IgD-negative memory B cell (primary cell): ENCODE measurements at regions not wholly inside any gene's neighbourhood (a gene's known extent, or its start where the extent isn't known, plus 50 kb on each side); places are given as distances from the start of the nearest gene placed in this dataset.

Experiments
- H3K27ac Mint-ChIP-seq, 3 donors: one replicate each; pipeline ENCODE4 v1.8.0; 2020 to 2022; ENCODE audit warnings: mild to moderate bottlenecking in 3 of 3, mixed read lengths in 3 of 3, moderate library complexity in 1 of 3
- H3K27me3 Mint-ChIP-seq: one replicate; pipeline ENCODE4 v1.8.0; 2021; ENCODE audit warnings: mixed read lengths
- H3K36me3 Mint-ChIP-seq: one replicate; pipeline ENCODE4 v1.8.0; 2020; ENCODE audit warnings: mild to moderate bottlenecking, mixed read lengths
- H3K4me1 Mint-ChIP-seq, 3 donors: one replicate each; pipeline ENCODE4 v1.8.0; 2020 to 2022; ENCODE audit warnings: mixed read lengths in 3 of 3, mild to moderate bottlenecking in 1 of 3
- H3K4me3 Mint-ChIP-seq, 4 donors: one replicate each; pipeline ENCODE4 v1.8.0; 2020 to 2022; ENCODE audit warnings: mild to moderate bottlenecking in 4 of 4, mixed read lengths in 4 of 4, moderate library complexity in 3 of 4
- H3K9me3 Mint-ChIP-seq, 3 donors: one replicate each; pipeline ENCODE4 v1.8.0; 2020 to 2021; ENCODE audit warnings: mixed read lengths in 3 of 3, mild to moderate bottlenecking in 1 of 3

GRCh38 chr12:17695495-17695894 lies 394.5 kb downstream of the RERGL start:
- peaks cover 3% of the 10 kb centered on the region for H3K36me3 Mint-ChIP-seq
- H3K9me3 Mint-ChIP-seq = peaks cover 0 to 4% (median 4%) of the 10 kb centered on the region in 3 donors
- H3K27me3 Mint-ChIP-seq = no peaks in the 10 kb centered on the region

GRCh38 chr12:17691369-17691768 lies 398.6 kb downstream of the RERGL start:
- Mint-ChIP-seq H3K36me3 (peaks cover 3% of the 10 kb centered on the region), H3K4me1 (no peaks in the 10 kb centered on the region), H3K4me3 (no peak overlapping the region), H3K27ac (peak overlapping the region in 1 of 3 donors; percentile 73), H3K27me3 (no peaks in the 10 kb centered on the region), H3K9me3 (peaks cover 0 to 10% (median 7%) of the 10 kb centered on the region in 3 donors)

More at GRCh38 chr12:17695495-17695894, 394.5 kb downstream of the RERGL start:
- H3K27ac Mint-ChIP-seq = no peak overlapping the region
- no peaks in the 10 kb centered on the region for H3K4me1 Mint-ChIP-seq
- H3K4me3 Mint-ChIP-seq = no peak overlapping the region

GRCh38 chr12:17680220-17680619 lies 409.8 kb downstream of the RERGL start:
- H3K27ac Mint-ChIP-seq = no peak overlapping the region
- no peak overlapping the region for H3K4me3 Mint-ChIP-seq
- H3K36me3 Mint-ChIP-seq = no peaks in the 10 kb centered on the region
- peaks cover 6 to 9% (median 6%) of the 10 kb centered on the region in 3 donors for H3K9me3 Mint-ChIP-seq
- H3K4me1 Mint-ChIP-seq = no peaks in the 10 kb centered on the region
- no peaks in the 10 kb centered on the region for H3K27me3 Mint-ChIP-seq

- Mint-ChIP-seq H3K27me3 (no peaks in the 10 kb centered on the region), H3K27ac (no peak overlapping the region), H3K36me3 (no peaks in the 10 kb centered on the region), H3K4me1 (no peaks in the 10 kb centered on the region), H3K9me3 (peaks cover 0 to 5% (median 4%) of the 10 kb centered on the region in 3 donors), H3K4me3 (no peak overlapping the region)
Observed at GRCh38 chr12:17666641-17667324, 423.2 kb downstream of the RERGL start.

GRCh38 chr12:17665839-17666238 lies 424.2 kb downstream of the RERGL start:
- Mint-ChIP-seq H3K9me3 (peaks cover 0 to 5% (median 4%) of the 10 kb centered on the region in 3 donors), H3K36me3 (no peaks in the 10 kb centered on the region), H3K27ac (no peak overlapping the region), H3K27me3 (no peaks in the 10 kb centered on the region), H3K4me1 (no peaks in the 10 kb centered on the region), H3K4me3 (peak overlapping the region in 1 of 4 donors; percentile 19)

GRCh38 chr12:17661250-17661649 lies 428.7 kb downstream of the RERGL start:
- Mint-ChIP-seq H3K27ac (no peak overlapping the region), H3K4me3 (no peak overlapping the region), H3K4me1 (no peaks in the 10 kb centered on the region), H3K27me3 (no peaks in the 10 kb centered on the region), H3K36me3 (peaks cover 2% of the 10 kb centered on the region), H3K9me3 (peaks cover 0 to 17% (median 5%) of the 10 kb centered on the region in 3 donors)

- Mint-ChIP-seq H3K36me3 (no peaks in the 10 kb centered on the region), H3K4me3 (no peak overlapping the region), H3K4me1 (peaks cover 0 to 2% (median 0%) of the 10 kb centered on the region in 3 donors), H3K9me3 (peaks cover 0 to 3% (median 2%) of the 10 kb centered on the region in 3 donors), H3K27ac (no peak overlapping the region), H3K27me3 (no peaks in the 10 kb centered on the region)
Observed at GRCh38 chr12:17652436-17652835, 437.6 kb downstream of the RERGL start.

GRCh38 chr12:17642340-17642650 lies 447.7 kb downstream of the RERGL start:
- peaks cover 0 to 2% (median 0%) of the 10 kb centered on the region in 3 donors for H3K9me3 Mint-ChIP-seq
- peak overlapping the region in 1 of 4 donors; percentile 53 for H3K4me3 Mint-ChIP-seq
- no peaks in the 10 kb centered on the region for H3K36me3 Mint-ChIP-seq
- H3K4me1 Mint-ChIP-seq = peaks cover 0 to 7% (median 3%) of the 10 kb centered on the region in 3 donors
- no peaks in the 10 kb centered on the region for H3K27me3 Mint-ChIP-seq
- H3K27ac Mint-ChIP-seq = no peak overlapping the region

GRCh38 chr12:17640615-17641014 lies 449.4 kb downstream of the RERGL start:
- no peak overlapping the region for H3K27ac Mint-ChIP-seq
- no peak overlapping the region for H3K4me3 Mint-ChIP-seq
- no peaks in the 10 kb centered on the region for H3K27me3 Mint-ChIP-seq
- H3K9me3 Mint-ChIP-seq = peaks cover 0 to 6% (median 0%) of the 10 kb centered on the region in 3 donors
- peaks cover 0 to 7% (median 3%) of the 10 kb centered on the region in 3 donors for H3K4me1 Mint-ChIP-seq
- no peaks in the 10 kb centered on the region for H3K36me3 Mint-ChIP-seq

GRCh38 chr12:17618831-17619230 lies 471.2 kb downstream of the RERGL start:
- Mint-ChIP-seq H3K27me3 (no peaks in the 10 kb centered on the region), H3K4me1 (no peaks in the 10 kb centered on the region), H3K9me3 (peaks cover 3 to 9% (median 6%) of the 10 kb centered on the region in 3 donors), H3K4me3 (no peak overlapping the region), H3K36me3 (no peaks in the 10 kb centered on the region), H3K27ac (no peak overlapping the region)

GRCh38 chr12:17609701-17610100 lies 480.3 kb downstream of the RERGL start:
- no peaks in the 10 kb centered on the region for H3K4me1 Mint-ChIP-seq
- H3K4me3 Mint-ChIP-seq = no peak overlapping the region
- H3K9me3 Mint-ChIP-seq = peaks cover 0 to 2% (median 0%) of the 10 kb centered on the region in 3 donors
- H3K27me3 Mint-ChIP-seq = no peaks in the 10 kb centered on the region
- H3K27ac Mint-ChIP-seq = no peak overlapping the region
- H3K36me3 Mint-ChIP-seq = no peaks in the 10 kb centered on the region

- Mint-ChIP-seq H3K9me3 (peaks cover 0 to 2% (median 0%) of the 10 kb centered on the region in 3 donors), H3K4me3 (no peak overlapping the region), H3K36me3 (no peaks in the 10 kb centered on the region), H3K4me1 (no peaks in the 10 kb centered on the region), H3K27me3 (no peaks in the 10 kb centered on the region), H3K27ac (no peak overlapping the region)
Observed at GRCh38 chr12:17609153-17609552, 480.8 kb downstream of the RERGL start.

- Mint-ChIP-seq H3K36me3 (no peaks in the 10 kb centered on the region), H3K9me3 (peaks cover 0 to 4% (median 1%) of the 10 kb centered on the region in 3 donors), H3K4me3 (no peak overlapping the region), H3K27me3 (no peaks in the 10 kb centered on the region), H3K27ac (no peak overlapping the region), H3K4me1 (no peaks in the 10 kb centered on the region)
Observed at GRCh38 chr12:17595111-17595510, 494.9 kb downstream of the RERGL start.

- H3K36me3 Mint-ChIP-seq = no peaks in the 10 kb centered on the region
- H3K4me1 Mint-ChIP-seq = peaks cover 0 to 2% (median 0%) of the 10 kb centered on the region in 3 donors
- no peak overlapping the region for H3K4me3 Mint-ChIP-seq
- H3K27me3 Mint-ChIP-seq = no peaks in the 10 kb centered on the region
- peaks cover 0 to 6% (median 1%) of the 10 kb centered on the region in 3 donors for H3K9me3 Mint-ChIP-seq
- no peak overlapping the region for H3K27ac Mint-ChIP-seq
Observed at GRCh38 chr12:17593715-17594406, 496.1 kb downstream of the RERGL start.

- Mint-ChIP-seq H3K27me3 (no peaks in the 10 kb centered on the region), H3K4me3 (no peak overlapping the region), H3K27ac (no peak overlapping the region), H3K9me3 (peaks cover 0 to 8% (median 1%) of the 10 kb centered on the region in 3 donors), H3K4me1 (peaks cover 0 to 3% (median 0%) of the 10 kb centered on the region in 3 donors), H3K36me3 (no peaks in the 10 kb centered on the region)
Observed at GRCh38 chr12:17592472-17592871, 497.5 kb downstream of the RERGL start.
